ENCODE measurements at regions not wholly inside any gene's neighbourhood (a gene's known extent, or its start where the extent isn't known, plus 50 kb on each side); places are given as distances from the start of the nearest gene placed in this dataset.

- H3K9me3 ChIP-seq (ENCODE audit: control insufficient read depth, insufficient read depth, low read length) = no peaks in the 10 kb centered on the region
- no peaks in the 10 kb centered on the region for H3K36me3 ChIP-seq (ENCODE audit: control insufficient read depth, insufficient read depth, low read length)
- H3K9me1 ChIP-seq (ENCODE audit: insufficient read depth, low read length) = no peaks in the 10 kb centered on the region
- no peak overlapping the region for H2BK120ac ChIP-seq (ENCODE audit: low read depth, low read length)
- no peak overlapping the region for H4K8ac ChIP-seq (ENCODE audit: low read depth in 2 of 2, low read length in 2 of 2)
- H3K4me1 ChIP-seq (ENCODE audit: control insufficient read depth, insufficient read depth, low read length) = no peaks in the 10 kb centered on the region
- no peak overlapping the region for H3K27ac ChIP-seq (ENCODE audit: insufficient read depth, low read length)
- no peak overlapping the region for H2BK15ac ChIP-seq (ENCODE audit: low read depth, low read length)
- H3K23ac ChIP-seq (ENCODE audit: low read depth, low read length) = no peak overlapping the region
- dilution Hi-C loops (cut with HindIII; ENCODE audit: low sequenced_read_pairs, unreplicated experiment) = no loop called here
- intact Hi-C loops (cut with micrococcal nuclease) = no loop called here
- DNase-seq (no peak), ATAC-seq (ENCODE audit: low read depth) (no peak)
- no peak overlapping the region for H2AK9ac ChIP-seq (replicated peaks; ENCODE audit: low read depth, low read length, poor library complexity)
- no peak overlapping the region for H3K56ac ChIP-seq (ENCODE audit: extremely low read depth, insufficient read depth, low read length)
- TF ChIP-seq RCOR1 (IDR thresholded peaks at IDR 0.05; ENCODE audit: insufficient replicate concordance, low read length) (no peak), USF2 (IDR thresholded peaks at IDR 0.05; ENCODE audit: low read depth, low read length) (no peak), RFX5 (IDR thresholded peaks at IDR 0.05; ENCODE audit: low read depth, low read length) (no peak)
- no TSS peak for BruUV-seq (replicated peaks)
- no peaks in the 10 kb centered on the region for H3K79me1 ChIP-seq (ENCODE audit: low read depth in 1 of 2, low read length in 2 of 2)
- in situ Hi-C loops (cut with MboI; ENCODE audit: low sequenced_read_pairs) = no loop called here
- no peaks in the 10 kb centered on the region for H3K27me3 ChIP-seq (ENCODE audit: control insufficient read depth, insufficient read depth, low read length)
- H2AFZ ChIP-seq (replicated peaks; ENCODE audit: low read length, poor library complexity) = no peak overlapping the region
- no peak overlapping the region for H3K18ac ChIP-seq (ENCODE audit: low read depth, low read length)
- no peak overlapping the region for H2BK5ac ChIP-seq (ENCODE audit: low read depth, low read length, poor library complexity, severe bottlenecking)
- H3K4me2 ChIP-seq (ENCODE audit: low read depth, low read length) = no peak overlapping the region
- H2AK5ac ChIP-seq (ENCODE audit: low read depth, low read length) = no peak overlapping the region
- no peak overlapping the region for H4K5ac ChIP-seq (ENCODE audit: low read depth, low read length)
- ChIA-PET POLR2A (ENCODE audit: unreplicated experiment) (no interaction called here), CTCF (no interaction called here)
- H2BK20ac ChIP-seq (ENCODE audit: low read depth, low read length) = no peak overlapping the region
- no peak overlapping the region for H3K14ac ChIP-seq (replicated peaks; ENCODE audit: low read depth, low read length)
- H3K4ac ChIP-seq (ENCODE audit: low read depth, low read length) = no peak overlapping the region
- H3K4me3 ChIP-seq (ENCODE audit: insufficient read depth, low read depth, low read length) = no peak overlapping the region
- H3K9ac ChIP-seq (ENCODE audit: low read depth, low read length) = no peak overlapping the region
- no CpG with 5 or more reads among the region's 1 CpG for WGBS, 2 experiments (ENCODE audit: extremely low coverage in 2 of 2, insufficient read length in 1 of 2)
- H4K20me1 ChIP-seq (ENCODE audit: insufficient read depth, low read length) = no peaks in the 10 kb centered on the region
- no peak overlapping the region for H4K91ac ChIP-seq (ENCODE audit: insufficient read depth, low read depth, low read length)
These were observed 82.4 kb upstream of the KIF2B start for GRCh38 chr17:53740312-53740711.

All from IMR-90 (cell line).